HEK293T (cell line): ENCODE measurements at regions not wholly inside any gene's neighbourhood (a gene's known extent, or its start where the extent isn't known, plus 50 kb on each side); places are given as distances from the start of the nearest gene placed in this dataset.

Experiments used
- ARNT ChIP-seq: fragments of 450-650 bp; IDR thresholded peaks from 2 replicates; pipeline ENCODE4 v1.6.1; 2017; ENCODE audit warnings: mild to moderate bottlenecking
- BHLHE40 ChIP-seq: fragments of 450-650 bp; IDR thresholded peaks from 2 replicates; pipeline ENCODE4 v1.6.1; 2016; ENCODE audit warnings: mild to moderate bottlenecking, moderate library complexity, borderline replicate concordance
- CTBP1 ChIP-seq: fragments of 450-650 bp; IDR thresholded peaks from 2 replicates; pipeline ENCODE4 v1.6.1; 2016; ENCODE audit warnings: borderline replicate concordance
- FOXA1 ChIP-seq: fragments of 450-650 bp; IDR thresholded peaks from 2 replicates; pipeline ENCODE4 v1.6.1; 2016; ENCODE audit warnings: mild to moderate bottlenecking
- FOXK2 ChIP-seq: fragments of 450-650 bp; IDR thresholded peaks from 2 replicates; pipeline ENCODE4 v1.6.1; 2016; ENCODE audit warnings: mild to moderate bottlenecking
- FOXM1 ChIP-seq: fragments of 450-650 bp; IDR thresholded peaks from 2 replicates; pipeline ENCODE4 v1.6.1; 2017; ENCODE audit warnings: mild to moderate bottlenecking, borderline replicate concordance
- HDGF ChIP-seq: fragments of 450-650 bp; IDR thresholded peaks from 2 replicates; pipeline ENCODE4 v1.6.1; 2017; ENCODE audit warnings: antibody characterized with exemption, borderline replicate concordance
- LEF1 ChIP-seq: fragments of 450-650 bp; IDR thresholded peaks from 2 replicates; pipeline ENCODE4 v1.6.1; 2017; ENCODE audit warnings: mild to moderate bottlenecking, borderline replicate concordance
- NFRKB ChIP-seq: fragments of 450-650 bp; IDR thresholded peaks from 2 replicates; pipeline ENCODE4 v1.6.1; 2016; ENCODE audit warnings: mild to moderate bottlenecking, moderate library complexity
- SP1 ChIP-seq: fragments of 450-650 bp; IDR thresholded peaks from 2 replicates; pipeline ENCODE4 v1.6.1; 2017
- SUZ12 ChIP-seq: fragments of 450-650 bp; IDR thresholded peaks from 2 replicates; pipeline ENCODE4 v1.6.1; 2016; ENCODE audit warnings: mild to moderate bottlenecking
- TARDBP ChIP-seq: fragments of 450-650 bp; IDR thresholded peaks from 2 replicates; pipeline ENCODE4 v1.6.1; 2016
- ZNF384 ChIP-seq: fragments of 450-650 bp; IDR thresholded peaks from 2 replicates; pipeline ENCODE4 v1.6.1; 2016

- no peak for TF ChIP-seq FOXK2
- no peak for TF ChIP-seq SUZ12
- no peak for TF ChIP-seq CTBP1
- TF ChIP-seq FOXA1 = no peak
- no peak for TF ChIP-seq LEF1
- TF ChIP-seq SP1 = no peak
- TF ChIP-seq HDGF = no peak
- TF ChIP-seq ZNF384 = no peak
- no peak for TF ChIP-seq ARNT
- no peak for TF ChIP-seq FOXM1
- no peak for TF ChIP-seq NFRKB
- no peak for TF ChIP-seq TARDBP
- TF ChIP-seq BHLHE40 = no peak
Measured at GRCh38 chr12:97300431-97300830, 162.2 kb upstream of the RMST start.
